KBM-7 (cell line): ENCODE measurements at regions not wholly inside any gene's neighbourhood (a gene's known extent, or its start where the extent isn't known, plus 50 kb on each side); places are given as distances from the start of the nearest gene placed in this dataset.
A peak's percentile ranks its signal among the peaks of the same experiment; 100 is the strongest.

Source experiments
- DNase-seq: peaks from one replicate; pipeline ENCODE4 v3.0.0-alpha.2; 2015
- in situ Hi-C: fragments of 300-500 bp; cut with MboI; formaldehyde crosslinking; loops from 2 replicates; pipeline ENCODE4 v1.14.3; 2020; ENCODE audit warnings: low sequenced_read_pairs, low pct_unique_long_range_greater_than_20kb, mixed read lengths

GRCh38 chr2:67462738-67463496 lies 65.8 kb downstream of the ETAA1 start:
- no peak for DNase-seq
- in situ Hi-C loops, result no loop called here

- DNase-seq, result peak; percentile 4
- in situ Hi-C loops, result no loop called here
These were observed 66.7 kb downstream of the ETAA1 start for GRCh38 chr2:67463810-67464209.

GRCh38 chr2:67465623-67466022 lies 68.5 kb downstream of the ETAA1 start:
- DNase-seq, result no peak
- in situ Hi-C loops, result no loop called here

GRCh38 chr2:67466734-67467133 lies 69.6 kb downstream of the ETAA1 start:
- in situ Hi-C loops, result no loop called here
- no peak for DNase-seq

- in situ Hi-C loops, result no loop called here
- no peak for DNase-seq
These were observed 74.5 kb downstream of the ETAA1 start for GRCh38 chr2:67471681-67472080.

- DNase-seq, result peak; percentile 25
- in situ Hi-C loops, result no loop called here
These were observed 80.0 kb downstream of the ETAA1 start for GRCh38 chr2:67476809-67477790.

- DNase-seq, result no peak
- in situ Hi-C loops, result no loop called here
These were observed 82.1 kb downstream of the ETAA1 start for GRCh38 chr2:67479261-67479660.

GRCh38 chr2:67485431-67485830 lies 88.3 kb downstream of the ETAA1 start:
- in situ Hi-C loops, result no loop called here
- no peak for DNase-seq

GRCh38 chr2:67486041-67486796 lies 89.1 kb downstream of the ETAA1 start:
- DNase-seq, result no peak
- in situ Hi-C loops, result no loop called here

GRCh38 chr2:67487993-67488392 lies 90.9 kb downstream of the ETAA1 start:
- in situ Hi-C loops, result no loop called here
- DNase-seq, result no peak

GRCh38 chr2:67489396-67489795 lies 92.3 kb downstream of the ETAA1 start:
- in situ Hi-C loops, result no loop called here
- no peak for DNase-seq

GRCh38 chr2:67498931-67499330 lies 101.8 kb downstream of the ETAA1 start:
- DNase-seq, result no peak
- in situ Hi-C loops, result no loop called here

GRCh38 chr2:67499989-67500388 lies 102.9 kb downstream of the ETAA1 start:
- in situ Hi-C loops, result no loop called here
- DNase-seq, result no peak

GRCh38 chr2:67500541-67500940 lies 103.4 kb downstream of the ETAA1 start:
- in situ Hi-C loops, result no loop called here
- DNase-seq, result no peak

GRCh38 chr2:67502346-67503065 lies 105.4 kb downstream of the ETAA1 start:
- DNase-seq, result no peak
- in situ Hi-C loops, result no loop called here

- in situ Hi-C loops, result no loop called here
- DNase-seq, result no peak
These were observed 106.1 kb downstream of the ETAA1 start for GRCh38 chr2:67503066-67503795.

GRCh38 chr2:67510745-67511144 lies 113.6 kb downstream of the ETAA1 start:
- in situ Hi-C loops, result no loop called here
- no peak for DNase-seq

- in situ Hi-C loops, result no loop called here
- no peak for DNase-seq
These were observed 117.4 kb downstream of the ETAA1 start for GRCh38 chr2:67514515-67514914.
